ENCODE measurements at regions not wholly inside any gene's neighbourhood (a gene's known extent, or its start where the extent isn't known, plus 50 kb on each side); places are given as distances from the start of the nearest gene placed in this dataset.
"Not testable (repeated sequence)": the region's sequence is repeated elsewhere in the genome, so short reads cannot be mapped to it uniquely, and the experiment has no call there.

DNA sequence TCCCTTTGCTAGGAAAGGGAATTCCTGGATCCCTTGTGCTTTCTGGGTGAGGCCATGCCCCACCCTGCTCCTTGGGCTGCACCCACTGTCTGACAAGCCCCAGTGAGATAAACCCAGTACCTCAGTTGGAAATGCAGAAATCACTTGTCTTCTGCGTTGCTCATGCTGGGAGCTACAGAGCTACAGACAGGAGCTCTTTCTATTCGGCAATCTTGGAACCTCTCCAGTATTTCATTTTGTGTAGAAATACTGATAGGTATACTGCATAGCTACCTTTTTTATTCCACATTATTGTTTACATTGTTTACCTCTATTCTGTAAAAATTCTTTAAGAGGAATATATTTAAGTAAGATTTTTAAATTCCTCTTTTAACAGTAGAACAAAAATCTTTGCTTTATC, 302.5 kb upstream of the SLITRK5 start:
- DNase-seq, result no peak

DNA sequence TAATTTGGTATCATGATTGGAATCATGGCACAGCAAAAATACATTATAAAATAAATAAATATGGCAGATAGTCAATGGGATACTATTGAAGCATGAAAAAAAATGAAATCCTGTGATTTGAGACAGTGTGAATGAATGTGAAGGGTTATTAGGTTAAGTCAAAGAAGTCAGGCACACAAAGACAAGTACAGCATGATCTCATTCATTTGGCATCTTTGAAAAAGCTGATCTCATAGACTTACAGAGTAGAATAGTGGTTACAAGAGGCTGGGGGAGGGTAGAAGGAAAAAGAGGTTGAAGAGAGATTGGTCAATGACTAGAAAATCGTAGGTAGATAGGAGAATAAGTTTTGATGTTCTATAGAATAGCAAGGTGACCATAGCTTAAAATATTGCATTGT, 295.1 kb upstream of the SLITRK5 start:
- DNase-seq, result no peak

DNA sequence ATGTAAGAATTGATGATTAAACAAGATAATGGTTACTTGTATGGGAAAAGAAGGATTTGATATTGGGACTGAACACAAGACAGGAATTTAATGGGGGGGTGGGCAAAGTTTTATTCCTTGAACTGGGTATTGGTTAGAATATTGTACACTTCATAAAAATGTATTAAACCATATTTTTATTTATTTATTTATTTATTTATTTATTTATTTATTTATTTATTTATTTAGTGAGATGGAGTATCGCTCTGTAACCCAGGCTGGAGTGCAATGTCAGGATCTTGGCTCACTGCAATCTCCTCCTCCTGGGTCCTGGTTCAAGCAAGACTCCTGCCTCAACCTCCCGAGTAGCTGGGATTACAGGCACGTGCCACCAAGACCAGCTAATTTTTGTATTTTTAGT, 287.1 kb upstream of the SLITRK5 start:
- DNase-seq, result no peak

DNA sequence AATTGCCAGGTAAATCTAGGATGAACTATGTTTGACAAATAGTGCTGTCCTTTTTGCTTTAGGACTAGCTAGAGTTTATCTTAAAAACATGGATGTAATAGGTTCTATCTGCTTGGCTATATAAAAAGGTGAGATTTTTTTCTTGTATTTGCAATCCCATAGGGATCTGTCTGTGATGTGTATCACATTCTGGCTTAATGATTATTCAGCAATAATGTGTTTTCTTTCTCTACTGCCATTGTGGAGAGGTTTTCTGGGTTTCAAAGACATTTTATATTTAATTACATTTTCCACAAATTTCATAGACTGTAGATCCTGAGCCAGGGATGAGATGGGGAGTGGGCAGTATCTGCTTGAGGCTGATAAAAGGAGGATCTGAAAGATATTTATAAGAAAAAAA, 277.8 kb upstream of the SLITRK5 start:
- no peak for DNase-seq

DNA sequence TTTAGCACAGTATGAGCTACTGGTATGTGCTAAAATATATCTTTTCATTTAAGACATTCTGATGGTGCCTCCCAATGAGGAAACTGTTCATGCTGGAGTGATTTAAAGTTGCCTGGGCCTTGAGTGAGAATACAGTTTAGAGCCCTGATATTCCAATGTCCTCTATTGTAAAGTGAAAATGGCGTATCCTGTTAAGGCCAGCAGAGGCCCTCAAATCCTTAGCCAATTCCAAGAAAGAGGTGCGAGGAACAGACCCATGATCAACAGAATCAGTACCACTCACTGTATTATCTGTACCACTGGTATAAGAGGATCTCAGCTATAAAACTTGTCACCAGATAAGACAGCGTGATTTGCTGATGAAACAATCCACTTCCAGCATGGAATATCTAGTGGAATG, 273.1 kb upstream of the SLITRK5 start:
- no peak for DNase-seq

DNA sequence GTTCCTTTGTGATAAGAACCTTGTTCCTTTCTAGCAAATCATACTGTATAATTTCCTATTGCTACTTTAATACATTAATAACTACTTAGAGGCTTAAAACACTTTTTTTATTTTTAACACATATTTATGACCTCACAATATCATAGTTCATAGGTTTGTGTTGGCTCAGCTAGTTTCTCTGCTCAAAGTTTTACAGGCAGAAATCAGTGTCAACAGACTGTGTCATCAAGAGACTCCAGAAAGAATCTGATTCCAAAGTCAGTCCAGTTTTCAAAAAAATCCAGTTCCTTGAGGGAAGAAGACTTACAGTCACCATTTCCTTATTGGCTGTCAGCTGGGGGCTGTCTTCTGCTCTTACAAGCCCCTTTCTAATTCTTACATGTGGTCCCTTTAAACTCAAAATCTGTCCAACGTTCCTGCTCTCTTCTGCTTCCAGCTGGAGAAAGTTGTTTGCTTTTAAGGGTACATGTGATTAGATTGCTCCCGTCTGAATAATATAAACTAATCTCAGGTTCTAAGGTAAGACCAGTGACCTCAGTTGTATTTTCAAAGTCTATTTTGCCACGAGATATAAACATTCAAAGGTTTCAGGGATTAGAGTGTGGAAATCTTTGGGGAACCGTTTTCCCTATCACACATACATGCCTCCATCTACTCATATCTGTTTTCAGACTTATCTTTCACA, 267.3 kb upstream of the SLITRK5 start:
- no peak for DNase-seq

DNA sequence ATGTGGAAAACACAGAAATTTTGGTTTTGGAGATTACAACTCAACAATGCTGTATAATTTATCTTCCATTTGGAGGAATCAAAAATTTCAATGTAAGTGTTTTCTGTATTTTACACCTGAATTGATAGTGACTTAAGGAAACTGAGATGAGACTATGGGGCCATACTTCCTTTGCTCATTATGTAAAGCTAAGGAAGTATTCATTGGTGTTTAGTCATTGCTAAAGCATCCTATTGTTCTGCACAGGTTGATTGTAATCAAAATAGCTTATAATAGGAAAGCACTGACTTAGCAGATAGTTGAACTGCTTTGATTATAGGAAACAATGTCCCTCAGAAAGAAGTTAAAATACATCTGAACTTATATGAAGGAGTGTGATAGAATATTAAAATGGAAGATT, 244.4 kb upstream of the SLITRK5 start:
- DNase-seq, result no peak

DNA sequence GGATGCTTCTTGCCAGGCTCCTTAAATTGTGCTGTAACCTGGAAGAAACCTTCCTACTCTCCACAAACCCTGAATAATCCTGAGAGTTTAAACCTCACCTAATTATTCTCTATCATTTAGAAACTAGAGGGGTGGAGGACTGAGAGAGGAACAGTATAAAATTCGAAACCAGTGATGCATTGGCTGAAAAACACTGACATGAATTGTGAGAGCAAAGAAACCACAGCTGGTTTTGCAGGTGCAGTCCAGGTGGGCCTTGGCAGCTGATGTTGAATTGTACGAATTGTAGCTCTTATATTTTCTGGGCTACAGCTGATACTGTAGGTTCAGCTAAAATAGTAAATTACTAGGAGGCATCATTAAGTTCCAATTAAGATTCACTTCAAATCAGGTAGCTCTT, 227.0 kb upstream of the SLITRK5 start:
- no peak for DNase-seq

DNA sequence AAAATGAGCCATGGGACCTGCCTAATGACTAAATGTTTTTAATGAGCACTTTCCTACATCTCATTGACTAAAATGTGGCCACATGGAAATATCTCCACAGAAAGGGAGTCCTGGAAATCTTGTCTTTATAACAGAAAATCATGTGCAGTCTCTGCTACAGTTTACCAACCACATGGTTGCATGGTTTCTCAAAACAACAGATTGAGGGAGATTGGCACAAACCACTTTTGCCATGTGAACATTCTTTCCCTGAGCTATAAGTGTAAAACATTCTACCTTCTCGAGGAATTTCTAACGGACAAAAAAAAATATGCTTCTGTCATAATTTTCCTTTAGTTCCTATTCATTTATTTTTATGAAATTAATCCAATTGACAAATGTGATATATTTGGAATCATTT, 218.9 kb upstream of the SLITRK5 start:
- no peak for DNase-seq

DNA sequence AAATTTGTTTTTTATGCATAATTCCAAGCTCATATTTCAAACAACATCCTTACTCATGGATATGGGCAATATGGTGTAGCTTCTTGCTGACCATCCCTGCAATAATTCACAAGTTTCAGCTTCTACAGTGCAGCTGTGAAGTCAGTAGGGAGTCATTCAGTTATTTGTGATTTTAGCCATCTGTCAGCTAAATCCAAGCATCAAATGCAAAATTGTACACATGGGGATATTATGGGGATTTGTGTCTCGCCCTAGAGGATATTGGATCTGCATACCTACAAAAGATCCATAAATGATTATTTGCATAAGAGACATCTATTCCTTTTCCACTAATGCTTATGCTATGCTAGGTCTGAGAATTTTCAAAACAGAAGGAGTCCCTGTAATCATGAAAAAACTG, 217.9 kb upstream of the SLITRK5 start:
- no peak for DNase-seq

DNA sequence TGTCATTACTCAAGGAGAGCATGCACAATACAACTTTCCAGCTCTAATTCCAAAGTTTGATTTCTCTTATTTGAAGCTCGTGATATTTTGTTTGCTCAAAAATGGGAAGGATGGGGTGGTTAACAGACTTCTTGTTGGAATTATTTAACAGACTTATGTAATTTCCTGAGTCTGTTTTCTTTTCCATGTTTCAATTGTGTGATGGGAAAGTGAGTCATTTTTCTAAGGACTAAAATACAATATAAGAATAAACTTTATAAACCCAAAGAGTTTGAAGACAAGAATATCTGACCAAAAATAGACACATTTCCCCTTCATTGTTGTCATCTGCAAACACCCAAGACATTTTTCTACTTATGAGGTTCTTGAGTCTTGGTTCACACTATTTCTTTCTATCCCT, 211.8 kb upstream of the SLITRK5 start:
- no peak for DNase-seq

DNA sequence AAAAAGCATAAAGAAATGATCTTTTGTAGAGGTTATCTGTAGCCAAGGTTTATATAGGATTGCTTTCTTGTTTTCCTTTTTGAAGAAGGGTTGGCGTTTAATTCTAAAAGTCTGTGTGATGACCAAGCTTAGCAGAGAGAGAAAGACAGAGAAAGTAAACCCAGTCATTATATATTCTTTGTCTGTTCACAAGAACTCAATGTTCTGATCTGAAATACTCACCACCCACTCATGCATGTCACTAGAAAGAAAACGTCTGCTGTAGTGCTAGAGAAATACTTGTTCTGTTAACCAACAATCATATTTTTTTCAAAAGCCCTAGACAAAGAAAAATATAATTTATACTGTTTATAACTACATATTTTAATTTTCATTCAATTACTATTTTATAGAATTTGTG, 173.7 kb upstream of the SLITRK5 start:
- no peak for DNase-seq

DNA sequence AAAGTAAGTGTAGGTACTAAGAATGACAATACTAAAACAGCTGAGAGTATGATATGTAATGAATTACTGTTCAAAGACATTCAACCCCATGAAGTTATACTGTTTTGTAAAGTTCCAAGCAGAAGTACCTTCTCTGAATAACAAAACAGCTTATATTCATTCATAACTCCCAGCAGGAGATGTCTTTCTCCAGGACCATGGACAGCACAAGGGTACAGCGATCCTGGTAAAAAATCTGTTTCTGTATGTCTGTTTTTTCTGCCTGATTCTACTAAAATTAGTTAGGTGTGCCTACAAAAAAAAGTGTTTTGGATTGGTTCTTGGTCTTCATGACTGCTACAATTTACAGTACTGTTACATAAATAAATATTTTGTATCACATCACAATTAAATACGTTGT, 172.5 kb upstream of the SLITRK5 start:
- DNase-seq, result no peak

DNA sequence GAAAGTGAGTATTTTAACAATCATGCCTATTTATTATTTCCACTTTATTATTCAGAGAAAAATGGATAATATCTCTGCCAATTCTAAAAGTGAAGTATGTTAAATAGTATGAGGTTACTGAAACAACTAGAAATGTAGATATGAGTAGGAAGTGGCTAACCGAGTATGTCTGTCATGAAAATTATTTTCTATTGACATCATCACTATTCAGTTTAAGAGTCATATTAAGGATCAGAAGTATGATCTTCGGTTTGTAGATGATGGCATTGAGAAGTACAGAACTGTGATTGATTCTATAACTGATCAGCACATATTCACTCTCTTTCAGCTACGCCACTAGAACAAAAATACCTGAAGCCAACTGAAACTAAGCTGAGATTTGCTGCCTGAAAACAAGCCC, 146.4 kb upstream of the SLITRK5 start:
- DNase-seq, result no peak

DNA sequence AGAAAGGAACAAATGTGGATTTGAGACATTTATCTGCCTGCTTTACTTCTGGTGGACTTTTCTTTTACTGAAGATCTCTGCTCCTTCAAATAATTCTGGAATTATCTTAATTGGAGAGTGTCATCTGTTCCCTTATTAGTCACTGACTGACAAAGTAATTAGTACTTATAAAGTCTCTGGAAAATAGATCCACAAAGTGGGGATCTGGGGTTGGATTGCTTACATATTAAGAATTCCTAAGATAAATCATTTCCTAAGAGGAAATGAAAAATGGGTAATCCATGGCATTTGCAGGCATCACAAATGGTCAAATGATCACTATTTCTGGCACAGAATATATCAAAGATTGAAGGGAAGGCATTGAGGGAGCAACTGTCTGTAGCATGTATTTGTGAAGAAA, 137.4 kb upstream of the SLITRK5 start:
- no peak for DNase-seq

DNA sequence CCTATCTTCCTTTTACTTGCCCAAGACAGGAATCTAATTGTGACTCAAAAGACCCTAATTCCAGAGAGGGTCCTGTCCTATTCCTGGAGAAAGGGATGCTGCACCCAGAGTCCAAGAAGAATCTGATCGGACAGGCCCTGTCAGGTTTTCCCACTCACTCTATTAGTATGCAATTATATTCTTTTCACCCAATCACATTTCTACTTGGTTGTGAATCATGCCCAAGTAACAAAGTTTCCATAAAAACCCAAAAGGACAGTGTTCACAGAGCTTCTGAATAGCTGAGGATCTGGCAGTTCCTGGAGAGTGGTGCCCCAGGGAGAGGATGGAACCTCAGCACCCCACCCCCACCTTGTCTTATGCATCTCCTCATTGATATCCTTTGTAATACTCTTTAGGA, 135.3 kb upstream of the SLITRK5 start:
- no peak for DNase-seq

DNA sequence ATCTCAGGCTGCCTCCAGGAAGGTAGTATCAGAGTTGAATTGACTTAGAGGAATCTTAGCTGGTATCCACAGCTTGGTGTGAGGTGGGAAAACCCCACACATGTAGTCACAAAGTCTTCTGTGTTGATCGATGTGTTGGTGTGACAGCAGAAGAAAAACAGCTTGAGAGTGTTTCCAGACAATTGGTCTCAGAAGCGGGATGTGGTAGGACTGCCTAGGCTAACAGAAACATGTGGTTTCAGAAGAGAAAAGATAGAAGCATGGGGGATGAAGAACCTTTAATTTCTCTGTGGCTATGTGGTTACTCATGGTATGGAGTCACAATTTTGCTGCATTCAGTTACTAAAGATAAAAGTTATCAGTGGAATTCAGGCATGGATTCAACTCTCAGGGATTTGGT, 134.7 kb upstream of the SLITRK5 start:
- DNase-seq, result no peak

DNA sequence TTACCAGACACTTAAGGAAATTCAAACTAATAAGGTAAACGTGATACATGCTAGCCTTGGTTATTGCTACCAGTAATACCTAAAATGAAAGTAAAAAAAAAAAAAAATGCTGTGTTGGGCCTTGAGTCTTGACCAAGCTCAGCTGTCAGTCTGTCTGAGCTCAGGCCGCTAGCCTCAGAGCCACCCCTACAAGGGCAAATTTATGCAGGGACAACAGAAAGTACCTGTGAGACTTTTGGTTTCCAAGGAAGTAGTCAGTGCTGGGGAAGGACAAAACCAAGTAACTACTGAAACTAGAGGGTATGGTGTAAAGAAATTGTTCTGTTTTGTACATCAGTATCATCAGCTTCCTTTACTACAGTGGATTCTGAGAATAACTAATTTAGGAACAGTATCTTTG, 134.3 kb upstream of the SLITRK5 start:
- no peak for DNase-seq

DNA sequence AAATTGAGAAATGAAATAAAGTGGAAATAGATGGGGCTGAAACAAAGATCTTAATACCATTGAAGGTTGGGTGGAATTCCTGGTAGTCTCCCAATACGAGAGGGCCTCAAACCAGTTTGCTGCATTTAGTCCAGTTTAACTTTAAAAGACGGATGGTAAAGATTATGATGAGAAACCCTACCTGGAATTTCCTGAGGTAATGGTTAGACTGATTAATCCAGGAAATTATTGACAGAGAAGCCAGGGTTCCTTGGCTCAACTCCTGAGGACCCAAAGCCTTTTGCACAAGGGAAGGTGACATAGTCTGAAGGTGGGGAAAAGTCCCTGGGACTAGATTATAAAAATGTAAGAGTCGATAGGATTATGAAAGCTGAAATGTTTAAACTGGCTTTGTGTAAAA, 133.2 kb upstream of the SLITRK5 start:
- no peak for DNase-seq

DNA sequence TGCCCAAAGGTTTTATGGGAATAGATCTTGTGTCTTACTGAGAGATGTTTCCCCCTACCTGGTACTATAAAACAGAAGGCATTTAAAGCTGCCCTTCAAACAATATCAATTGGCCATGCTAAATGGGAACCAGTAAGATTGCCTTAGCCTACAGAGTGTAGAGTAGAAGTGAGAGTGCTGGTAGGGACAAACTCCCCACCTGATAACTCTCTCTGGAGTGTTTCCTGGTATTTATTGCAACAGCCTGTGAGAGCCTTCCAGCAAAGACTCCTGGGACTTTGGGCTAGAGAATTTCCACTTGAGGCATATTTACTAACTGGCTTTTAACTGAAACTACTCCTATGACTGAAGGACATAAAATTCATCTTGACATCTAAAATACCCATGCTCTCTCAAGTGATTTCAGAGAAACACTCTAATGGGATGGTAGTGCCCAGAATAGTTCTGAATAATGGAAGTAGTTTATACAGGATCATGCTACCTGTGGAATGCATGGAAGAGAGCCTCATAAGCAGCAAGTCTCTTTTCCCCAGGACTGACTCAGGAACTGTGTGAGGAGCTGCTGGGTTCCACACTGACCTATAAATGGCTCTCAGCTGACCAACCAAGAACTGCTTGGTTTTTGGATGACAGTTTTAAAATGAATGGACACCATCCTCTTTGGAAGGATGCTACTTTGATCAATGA, 132.7 kb upstream of the SLITRK5 start:
- DNase-seq, result no peak

DNA sequence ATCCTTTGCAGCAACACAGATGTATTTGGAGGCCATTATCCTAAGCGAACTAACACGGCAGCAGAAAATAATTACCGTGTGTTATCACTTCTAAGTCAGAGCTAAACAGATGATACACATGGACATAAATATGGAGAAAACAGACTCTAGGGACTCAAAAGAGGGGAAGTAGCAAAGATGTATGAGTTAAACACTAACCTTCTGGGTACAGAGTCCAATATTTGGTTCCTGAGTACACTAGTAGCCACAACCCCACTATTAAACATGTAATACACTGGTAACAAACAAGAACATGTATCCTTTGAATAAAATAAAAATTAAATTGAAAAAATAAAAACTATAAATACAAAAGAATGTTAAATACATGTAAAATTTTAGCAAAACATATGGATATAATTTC, 118.0 kb upstream of the SLITRK5 start:
- no peak for DNase-seq

DNA sequence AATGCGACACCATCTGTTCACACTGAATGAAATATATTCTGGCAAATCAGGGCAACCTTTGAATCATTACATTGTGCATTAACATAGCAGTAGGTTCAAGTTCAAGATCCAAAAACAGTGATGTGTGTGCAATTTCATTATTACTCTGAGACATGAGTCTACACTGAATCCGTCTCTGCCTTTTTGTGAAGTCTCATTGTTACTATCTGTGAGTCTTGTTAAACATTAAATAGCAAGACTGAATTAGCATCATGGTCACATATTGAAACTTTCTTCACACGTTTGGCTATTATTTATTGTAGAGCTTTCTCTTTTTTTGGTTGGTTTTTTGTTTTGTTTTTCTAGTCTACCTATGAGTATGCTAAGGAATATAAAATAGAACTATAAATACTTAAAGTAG, 117.1 kb upstream of the SLITRK5 start:
- DNase-seq, result no peak

DNA sequence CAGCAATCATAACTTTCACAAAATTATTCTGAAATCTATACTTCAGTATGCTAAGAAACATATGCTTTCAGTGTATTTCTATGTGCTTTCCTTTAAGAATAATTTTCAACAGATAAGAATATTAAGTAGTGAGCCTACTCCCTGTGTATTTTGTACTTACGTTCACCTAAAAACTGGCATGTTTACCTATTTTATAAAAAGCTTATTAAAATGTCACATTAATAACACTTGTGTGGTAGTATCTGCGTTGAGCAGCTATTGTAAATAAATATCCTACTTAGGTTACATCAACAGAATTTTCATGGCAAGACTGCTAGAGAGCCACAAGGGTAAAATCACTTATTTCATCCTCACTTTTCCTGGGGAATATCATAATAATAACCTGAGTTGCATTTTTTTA, 113.4 kb upstream of the SLITRK5 start:
- DNase-seq, result no peak

DNA sequence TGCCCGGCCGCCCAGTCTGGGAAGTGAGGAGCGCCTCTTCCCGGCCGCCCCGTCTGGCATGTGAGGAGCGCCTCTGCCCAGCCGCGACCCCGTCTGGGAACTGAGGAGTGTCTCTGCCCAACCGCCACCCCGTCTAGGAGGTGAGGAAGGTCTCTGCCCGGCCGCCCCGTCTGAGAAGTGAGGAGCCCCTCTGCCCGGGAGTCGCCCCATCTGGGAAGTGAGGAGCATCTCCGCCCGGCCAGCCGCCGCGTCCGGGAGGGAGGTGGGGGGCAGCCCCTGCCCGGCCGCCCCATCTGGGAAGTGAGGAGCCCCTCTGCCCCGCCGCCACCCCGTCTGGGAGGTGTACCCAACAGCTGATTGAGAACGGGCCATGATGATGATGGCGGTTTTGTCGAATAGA, 109.6 kb upstream of the SLITRK5 start:
- not testable (repeated sequence) for DNase-seq

DNA sequence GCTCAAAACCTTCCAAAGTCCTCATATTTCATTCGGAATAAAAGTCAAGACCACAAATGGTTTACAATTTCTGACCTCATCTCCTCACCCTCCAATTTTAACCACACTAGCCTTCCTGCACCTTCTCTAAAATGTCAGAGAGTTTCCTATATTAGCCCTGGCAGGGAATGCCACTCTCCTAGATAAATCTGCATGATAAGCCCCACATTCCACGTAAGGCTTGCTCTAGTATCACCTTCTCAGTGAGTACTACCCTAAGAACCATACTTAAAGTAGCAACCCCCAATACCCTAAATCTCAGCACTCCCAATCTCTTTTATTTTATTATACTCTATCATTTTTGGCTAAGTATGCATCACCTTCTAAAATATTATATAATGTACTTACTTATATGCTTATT, 100.5 kb upstream of the SLITRK5 start:
- no peak for DNase-seq

All from CD4-positive, alpha-beta T cell treated with Interferon gamma for 1 hour (primary cell).